Upper lobe of left lung (tissue), 6 donors: ENCODE measurements at regions not wholly inside any gene's neighbourhood (a gene's known extent, or its start where the extent isn't known, plus 50 kb on each side); places are given as distances from the start of the nearest gene placed in this dataset.

Experiments used
- ATAC-seq, 2 donors: fragments of 200-7000 bp; cut with Tn5 transposase; one replicate each; pipeline ENCODE4 v1.9.1; 2022; ENCODE audit warnings: mild to moderate bottlenecking in 2 of 2, moderate library complexity in 2 of 2; ENCODE audit not compliant: low FRiP score in 2 of 2
- DNase-seq, 2 donors: peaks; one replicate each; pipeline ENCODE4 v3.0.0-alpha.2; 2019 to 2020
- H3K27ac ChIP-seq, 4 donors: fragments of 200-600 bp; sonication (generic); one replicate each; pipeline ENCODE4 v1.5.1; 2016 to 2019
- H3K27me3 ChIP-seq, 4 donors: fragments of 200-600 bp; sonication (generic); one replicate each; pipeline ENCODE4 v1.5.1; 2017 to 2019
- H3K36me3 ChIP-seq, 4 donors: fragments of 200-600 bp; sonication (generic); one replicate each; pipeline ENCODE4 v1.5.1; 2016 to 2019
- H3K4me1 ChIP-seq, 4 donors: fragments of 200-600 bp; sonication (generic); one replicate each; pipeline ENCODE4 v1.5.1; 2018 to 2019
- H3K4me3 ChIP-seq, 4 donors: fragments of 200-600 bp; sonication (generic); one replicate each; pipeline ENCODE4 v1.5.1; 2017 to 2019; ENCODE audit warnings: mild to moderate bottlenecking in 2 of 4, moderate library complexity in 1 of 4
- H3K9me3 ChIP-seq, 4 donors: fragments of 200-600 bp; sonication (generic); one replicate each; pipeline ENCODE4 v1.5.1; 2018 to 2019
- EP300 ChIP-seq, 4 donors: sonication (generic); formaldehyde crosslinking; IDR thresholded peaks; one replicate each; pipeline ENCODE4 v1.5.1; 2017; ENCODE audit warnings: antibody characterized with exemption in 4 of 4, control low read depth in 2 of 4
- POLR2A ChIP-seq, 4 donors: fragments of 450-650 bp; IDR thresholded peaks; one replicate each; pipeline ENCODE4 v1.5.1; 2016 to 2017; ENCODE audit warnings: antibody characterized with exemption in 4 of 4, mild to moderate bottlenecking in 2 of 4
- POLR2AphosphoS5 ChIP-seq, 2 donors: sonication (generic); formaldehyde crosslinking; IDR thresholded peaks; one replicate each; pipeline ENCODE4 v1.5.1; 2017; ENCODE audit warnings: antibody characterized with exemption in 2 of 2
- whole genome bisulfite sequencing, 2 donors: methylation state at CpG; one replicate each; pipeline ENCODE4 v1.1.5; 2017 to 2018; 5-methylcytosine and 5-hydroxymethylcytosine counted together
- TF ChIP-seq, protein P1 (sequence below), 6 experiments: fragments of 450-650 bp in 4 of 6; fragments of 200-600 bp in 2 of 6; sonication (generic) in 2 of 6; IDR thresholded peaks; one replicate each; pipeline ENCODE4 v1.5.1; 2016 to 2019; ENCODE audit warnings: antibody characterized with exemption in 6 of 6
- donor health status: DM: no; HTN: no; CAD: no; lungs with moderate emphysema.
- donor health status: DM: no; HTN: yes; CAD: no; lungs with severe emphysema.

DNA sequence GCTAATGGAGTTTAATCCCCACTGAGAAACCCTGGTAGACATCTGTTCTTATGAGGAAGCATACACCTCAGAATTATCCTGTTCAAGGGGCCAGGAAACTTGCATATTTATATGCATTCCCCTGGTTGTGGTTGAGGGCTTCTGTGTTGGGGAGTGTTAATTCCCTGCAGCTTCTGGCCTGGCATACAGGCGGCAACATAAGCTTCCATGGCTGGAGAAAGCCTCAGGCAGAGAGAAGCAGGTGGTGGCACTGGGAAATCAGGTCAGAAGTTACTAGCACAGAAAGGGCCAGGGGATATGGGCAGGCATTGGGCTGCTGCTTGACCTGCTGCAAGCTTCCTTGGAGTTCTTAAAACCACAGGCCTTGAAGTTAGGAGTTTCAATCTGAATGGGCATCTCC is 166.1 kb upstream of the SEMA6A start:
- no peak for ATAC-seq
- 100% methylated on average over 1 of the region's 1 CpG; no CpG with 5 or more reads in 1 of the 2 donors for WGBS, 2 donors
- Histone ChIP-seq H3K4me1 (peaks cover 6 to 23% (median 12%) of the 10 kb centered on the region in 4 donors), H3K4me3 (no peak overlapping the region), H3K27me3 (no peaks in the 10 kb centered on the region), H3K36me3 (no peaks in the 10 kb centered on the region), H3K27ac (no peak overlapping the region), H3K9me3 (no peaks in the 10 kb centered on the region)
- no peak for DNase-seq
- TF ChIP-seq POLR2AphosphoS5 (IDR thresholded peaks at IDR 0.05): no peak
- TF ChIP-seq, protein P1, sequence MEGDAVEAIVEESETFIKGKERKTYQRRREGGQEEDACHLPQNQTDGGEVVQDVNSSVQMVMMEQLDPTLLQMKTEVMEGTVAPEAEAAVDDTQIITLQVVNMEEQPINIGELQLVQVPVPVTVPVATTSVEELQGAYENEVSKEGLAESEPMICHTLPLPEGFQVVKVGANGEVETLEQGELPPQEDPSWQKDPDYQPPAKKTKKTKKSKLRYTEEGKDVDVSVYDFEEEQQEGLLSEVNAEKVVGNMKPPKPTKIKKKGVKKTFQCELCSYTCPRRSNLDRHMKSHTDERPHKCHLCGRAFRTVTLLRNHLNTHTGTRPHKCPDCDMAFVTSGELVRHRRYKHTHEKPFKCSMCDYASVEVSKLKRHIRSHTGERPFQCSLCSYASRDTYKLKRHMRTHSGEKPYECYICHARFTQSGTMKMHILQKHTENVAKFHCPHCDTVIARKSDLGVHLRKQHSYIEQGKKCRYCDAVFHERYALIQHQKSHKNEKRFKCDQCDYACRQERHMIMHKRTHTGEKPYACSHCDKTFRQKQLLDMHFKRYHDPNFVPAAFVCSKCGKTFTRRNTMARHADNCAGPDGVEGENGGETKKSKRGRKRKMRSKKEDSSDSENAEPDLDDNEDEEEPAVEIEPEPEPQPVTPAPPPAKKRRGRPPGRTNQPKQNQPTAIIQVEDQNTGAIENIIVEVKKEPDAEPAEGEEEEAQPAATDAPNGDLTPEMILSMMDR (IDR thresholded peaks at IDR 0.05): no peak
- no peak for TF ChIP-seq EP300 (IDR thresholded peaks at IDR 0.05)
- no peak for TF ChIP-seq POLR2A (IDR thresholded peaks at IDR 0.05)

DNA sequence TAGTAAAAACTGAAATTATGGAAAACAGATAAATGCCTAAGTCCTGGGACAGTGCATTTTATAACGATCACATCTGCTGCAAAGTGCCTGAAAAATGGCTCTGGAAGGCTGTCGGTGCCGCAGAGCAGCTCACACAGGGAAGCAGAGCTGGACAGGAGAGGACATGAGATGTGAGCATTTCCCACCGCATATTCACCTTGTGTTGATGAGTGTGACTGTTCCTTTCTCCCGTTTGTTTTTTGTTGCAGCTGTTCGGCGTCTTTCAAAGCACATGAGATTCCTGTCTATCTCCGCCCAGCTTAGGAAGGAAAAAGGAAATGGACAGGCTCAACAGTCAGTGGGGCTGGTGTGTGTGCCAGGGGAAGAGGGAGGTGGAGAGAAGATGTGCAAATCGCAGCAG is 164.9 kb upstream of the SEMA6A start:
- Histone ChIP-seq H3K27ac (peak overlapping the region in 2 of 4 donors; percentile 35 to 38), H3K4me3 (peak overlapping the region in 1 of 4 donors; percentile 24), H3K27me3 (no peaks in the 10 kb centered on the region), H3K4me1 (peaks cover 6 to 23% (median 16%) of the 10 kb centered on the region in 4 donors), H3K9me3 (no peaks in the 10 kb centered on the region), H3K36me3 (no peaks in the 10 kb centered on the region)
- WGBS, 2 donors: 32 to 61% methylated on average over 9 of the region's 9 CpGs
- no peak for TF ChIP-seq POLR2A (IDR thresholded peaks at IDR 0.05)
- TF ChIP-seq POLR2AphosphoS5 (IDR thresholded peaks at IDR 0.05): peak; percentile 18 to 41
- TF ChIP-seq EP300 (IDR thresholded peaks at IDR 0.05): peak in 1 of 4 donors; percentile 31
- TF ChIP-seq, protein P1 (IDR thresholded peaks at IDR 0.05): no peak
- ATAC-seq (no peak), DNase-seq (no peak)

DNA sequence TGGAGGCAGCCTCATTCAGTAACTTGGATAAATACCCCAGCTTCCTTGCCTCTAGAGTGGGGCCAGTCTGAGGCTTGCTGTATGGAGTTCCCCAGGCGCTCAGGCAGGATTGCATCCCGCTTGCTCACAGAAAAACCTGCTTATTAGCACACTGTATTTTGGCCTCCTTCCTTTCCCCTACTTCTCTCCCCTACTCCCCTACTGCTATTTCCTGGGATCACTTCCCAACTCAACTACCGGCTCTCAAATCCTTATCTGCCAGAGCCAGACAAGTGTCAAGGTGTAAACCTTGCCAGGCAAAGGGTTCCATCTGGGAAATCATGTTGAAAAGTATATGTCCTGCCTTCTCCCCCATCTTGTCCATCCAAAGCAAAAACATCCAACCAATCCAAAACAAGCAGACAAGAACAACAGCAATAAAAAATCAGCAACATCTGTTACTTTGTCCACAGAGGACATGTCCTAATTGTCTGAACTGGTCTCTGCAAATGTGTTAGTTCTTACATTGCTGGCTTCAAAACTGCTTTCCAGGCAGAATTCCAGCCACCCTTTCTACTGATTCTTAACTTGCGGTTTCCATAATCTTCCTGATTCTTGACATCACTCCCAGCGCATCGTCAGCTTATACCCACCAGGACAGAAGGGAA is 164.1 kb upstream of the SEMA6A start:
- Histone ChIP-seq H3K27me3 (no peaks in the 10 kb centered on the region), H3K4me3 (no peak overlapping the region), H3K27ac (peak overlapping the region in 1 of 4 donors; percentile 38), H3K4me1 (peaks cover 6 to 23% (median 21%) of the 10 kb centered on the region in 4 donors), H3K9me3 (no peaks in the 10 kb centered on the region), H3K36me3 (no peaks in the 10 kb centered on the region)
- 69 to 73% methylated on average over 6 of the region's 6 CpGs for WGBS, 2 donors
- TF ChIP-seq, protein P1 (IDR thresholded peaks at IDR 0.05): no peak
- TF ChIP-seq POLR2A (IDR thresholded peaks at IDR 0.05) (no peak), EP300 (IDR thresholded peaks at IDR 0.05) (no peak), POLR2AphosphoS5 (IDR thresholded peaks at IDR 0.05) (no peak)
- DNase-seq (no peak), ATAC-seq (peak in 1 of 2 donors; percentile 42)

DNA sequence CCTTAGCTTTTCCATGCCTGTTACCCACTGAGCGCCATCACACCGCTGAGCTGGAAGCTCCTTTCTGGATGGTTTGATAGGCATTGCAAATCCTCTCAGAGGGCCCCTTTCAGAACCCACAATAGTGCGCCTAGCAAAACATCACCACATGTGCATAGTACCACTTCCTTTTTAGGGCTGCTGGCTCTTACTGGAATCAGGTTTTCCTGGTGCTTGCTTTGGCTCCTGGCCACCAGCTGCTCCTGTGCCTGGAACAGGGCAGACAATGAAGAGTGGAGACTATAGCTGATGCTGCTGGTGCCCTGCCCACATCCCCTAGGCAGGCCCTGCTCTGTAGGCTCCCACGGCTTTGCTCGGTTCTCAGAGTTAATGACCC is 163.6 kb upstream of the SEMA6A start:
- DNase-seq (no peak), ATAC-seq (peak in 1 of 2 donors; percentile 19)
- Histone ChIP-seq H3K9me3 (no peaks in the 10 kb centered on the region), H3K27me3 (no peaks in the 10 kb centered on the region), H3K4me1 (peaks cover 6 to 23% (median 21%) of the 10 kb centered on the region in 4 donors), H3K36me3 (no peaks in the 10 kb centered on the region), H3K4me3 (no peak overlapping the region), H3K27ac (no peak overlapping the region)
- 59 to 62% methylated on average over 5 of the region's 5 CpGs for WGBS, 2 donors
- TF ChIP-seq, protein P1 (IDR thresholded peaks at IDR 0.05): no peak
- no peak for TF ChIP-seq EP300 (IDR thresholded peaks at IDR 0.05)
- TF ChIP-seq POLR2A (IDR thresholded peaks at IDR 0.05): no peak
- no peak for TF ChIP-seq POLR2AphosphoS5 (IDR thresholded peaks at IDR 0.05)

DNA sequence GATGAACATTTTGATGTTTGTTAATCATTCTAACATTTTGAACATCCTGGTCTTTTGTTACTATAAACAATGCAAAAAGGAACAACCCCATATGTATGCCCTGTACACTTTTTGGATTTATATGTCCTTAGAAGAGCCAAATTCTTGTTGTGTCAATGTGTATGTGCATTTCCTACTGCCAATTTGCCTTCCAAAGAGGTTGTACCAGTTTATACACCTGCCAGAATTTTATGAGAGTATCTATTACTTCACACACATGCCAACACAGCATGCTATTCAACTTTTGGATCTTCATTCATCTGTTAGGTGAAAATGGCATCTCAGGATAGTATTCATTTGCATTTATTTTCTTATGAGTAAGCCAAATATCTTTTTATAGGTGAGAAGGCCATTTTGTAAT is 162.0 kb upstream of the SEMA6A start:
- H3K27ac ChIP-seq: no peak overlapping the region
- TF ChIP-seq POLR2A (IDR thresholded peaks at IDR 0.05): no peak
- no peak for TF ChIP-seq EP300 (IDR thresholded peaks at IDR 0.05)
- TF ChIP-seq, protein P1 (IDR thresholded peaks at IDR 0.05): no peak
- TF ChIP-seq POLR2AphosphoS5 (IDR thresholded peaks at IDR 0.05): no peak
- H3K36me3 ChIP-seq: no peaks in the 10 kb centered on the region
- peaks cover 6 to 23% (median 21%) of the 10 kb centered on the region in 4 donors for H3K4me1 ChIP-seq
- H3K9me3 ChIP-seq: no peaks in the 10 kb centered on the region
- no peak overlapping the region for H3K4me3 ChIP-seq
- no peak for ATAC-seq
- no peaks in the 10 kb centered on the region for H3K27me3 ChIP-seq
- no peak for DNase-seq
